Activated T-cell treated with anti-CD3 and anti-CD28 coated beads, Interleukin-2, amount 50 U/mL, for 4 hours (primary cell): ENCODE measurements at regions not wholly inside any gene's neighbourhood (a gene's known extent, or its start where the extent isn't known, plus 50 kb on each side); places are given as distances from the start of the nearest gene placed in this dataset.

Experiments
- ATAC-seq, 2 donors: fragments of 200-7000 bp; cut with Tn5 transposase; one replicate each; pipeline ENCODE4 v1.10.0; 2021
- DNase-seq: peaks from one replicate; pipeline ENCODE4 v3.0.0-alpha.2; 2020
- H3K27me3 Mint-ChIP-seq: one replicate; pipeline ENCODE4 v1.8.0; 2021; ENCODE audit warnings: low read depth, mixed read lengths
- H3K36me3 Mint-ChIP-seq: one replicate; pipeline ENCODE4 v1.8.0; 2022; ENCODE audit warnings: mixed read lengths; ENCODE audit not compliant: insufficient read depth
- H3K4me1 Mint-ChIP-seq: one replicate; pipeline ENCODE4 v1.8.0; 2021; ENCODE audit warnings: low read depth, mixed read lengths
- H3K4me3 Mint-ChIP-seq: one replicate; pipeline ENCODE4 v1.8.0; 2021; ENCODE audit warnings: mild to moderate bottlenecking, moderate library complexity, mixed read lengths
- H3K9me3 Mint-ChIP-seq: one replicate; pipeline ENCODE4 v1.8.0; 2021; ENCODE audit warnings: mixed read lengths

DNA sequence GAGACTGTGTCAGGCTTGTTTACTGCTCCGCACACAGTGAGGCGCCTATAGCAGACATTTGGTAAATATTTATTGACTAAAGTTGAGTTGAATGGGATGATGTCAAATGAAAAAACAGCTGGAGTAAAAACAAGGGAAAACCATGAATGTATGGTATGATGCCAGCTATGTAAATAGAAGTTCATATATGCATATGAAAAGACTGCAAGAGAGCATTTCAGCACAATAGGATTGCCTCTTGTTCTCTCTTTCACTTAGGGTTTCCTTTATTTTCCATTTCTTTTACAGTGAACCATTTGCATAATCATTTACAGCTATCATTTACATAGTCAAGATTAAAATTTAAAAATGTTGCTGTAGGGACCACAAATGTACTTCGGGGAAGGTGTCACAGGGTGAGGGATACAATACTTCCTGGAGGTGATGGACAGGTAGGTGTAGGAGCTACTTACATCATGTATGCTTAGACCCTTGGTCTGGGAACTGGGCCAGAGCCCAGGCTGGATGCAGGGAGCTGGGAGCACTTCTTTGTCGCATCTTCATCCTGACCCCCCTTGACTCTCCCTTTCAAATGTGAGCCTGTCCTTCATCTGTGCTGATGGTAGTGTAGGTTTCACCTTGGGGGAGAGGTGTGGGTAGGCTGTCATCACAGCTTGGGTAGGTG, 113.3 kb downstream of the UTP18 start:
- DNase-seq (no peak), ATAC-seq (no peak)
- Mint-ChIP-seq H3K27me3 (no peaks in the 10 kb centered on the region), H3K4me3 (no peak overlapping the region), H3K4me1 (peaks cover 11% of the 10 kb centered on the region), H3K36me3 (no peaks in the 10 kb centered on the region), H3K9me3 (peaks cover 3% of the 10 kb centered on the region)

DNA sequence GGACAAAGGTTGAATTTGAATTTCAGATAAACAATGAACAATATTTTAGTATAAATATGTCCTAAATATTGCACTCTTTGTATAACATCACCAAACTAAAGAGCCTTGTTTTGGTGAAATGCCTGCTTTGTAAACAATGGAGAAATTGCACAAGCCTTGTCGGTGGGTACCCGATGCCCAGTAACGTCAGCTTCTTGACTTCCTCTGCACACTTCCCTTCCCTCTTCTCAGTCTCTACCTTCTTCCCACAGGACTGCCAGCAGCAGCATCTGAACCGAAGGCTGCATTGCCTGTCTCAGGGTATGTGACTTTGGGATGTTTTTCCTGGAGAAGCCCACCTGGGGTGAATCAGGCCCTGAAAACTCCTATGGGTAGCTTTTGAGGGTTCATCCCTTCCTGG, 113.9 kb downstream of the UTP18 start:
- ATAC-seq, result no peak
- H3K4me3 Mint-ChIP-seq, result no peak overlapping the region
- DNase-seq, result no peak
- H3K4me1 Mint-ChIP-seq, result peaks cover 11% of the 10 kb centered on the region
- no peaks in the 10 kb centered on the region for H3K36me3 Mint-ChIP-seq
- peaks cover 3% of the 10 kb centered on the region for H3K9me3 Mint-ChIP-seq
- no peaks in the 10 kb centered on the region for H3K27me3 Mint-ChIP-seq

DNA sequence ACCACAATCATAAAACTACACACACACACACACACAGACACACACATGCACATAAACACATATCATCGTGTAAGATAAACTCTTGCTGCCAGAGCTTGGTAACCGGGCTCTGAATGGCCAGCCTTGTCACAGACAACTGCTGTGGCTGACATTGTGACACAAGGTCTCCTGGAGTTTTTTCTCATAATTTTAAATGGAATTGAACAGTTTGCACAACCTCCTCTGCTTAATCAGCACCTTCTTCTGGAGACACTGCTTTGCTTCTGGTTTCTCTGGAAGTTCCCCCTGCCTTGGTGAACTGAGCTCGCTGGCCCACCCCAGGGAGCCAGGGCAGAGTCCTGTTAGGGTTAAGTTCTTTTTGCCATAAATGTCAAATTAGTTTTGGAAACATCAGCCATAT, 115.4 kb downstream of the UTP18 start:
- no peak for DNase-seq
- no peak for ATAC-seq
- Mint-ChIP-seq H3K36me3 (no peaks in the 10 kb centered on the region), H3K9me3 (peaks cover 3% of the 10 kb centered on the region), H3K4me1 (peaks cover 11% of the 10 kb centered on the region), H3K4me3 (no peak overlapping the region), H3K27me3 (no peaks in the 10 kb centered on the region)

DNA sequence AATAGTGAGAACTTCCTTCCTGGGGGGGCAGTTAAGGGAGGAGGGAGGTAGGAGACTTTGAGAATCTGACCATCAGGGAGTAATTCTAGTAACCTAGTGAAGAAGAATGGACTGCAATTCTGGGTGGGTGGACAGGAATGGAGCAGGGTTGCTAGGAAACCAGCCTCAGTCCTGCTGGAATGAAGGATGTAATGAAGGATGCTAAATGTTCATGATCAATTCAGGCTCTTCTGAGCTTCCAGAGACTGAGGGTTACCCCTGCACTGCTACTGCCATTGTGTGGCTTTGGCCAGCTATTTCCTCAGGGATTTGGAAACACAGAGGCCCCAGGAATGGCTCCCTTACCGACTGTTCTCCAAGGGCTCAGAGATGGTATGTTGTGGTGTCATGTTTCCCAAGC, 116.4 kb downstream of the UTP18 start:
- Mint-ChIP-seq H3K9me3 (peaks cover 3% of the 10 kb centered on the region), H3K36me3 (no peaks in the 10 kb centered on the region), H3K4me3 (no peak overlapping the region), H3K27me3 (no peaks in the 10 kb centered on the region), H3K4me1 (peaks cover 8% of the 10 kb centered on the region)
- no peak for DNase-seq
- ATAC-seq, result no peak

DNA sequence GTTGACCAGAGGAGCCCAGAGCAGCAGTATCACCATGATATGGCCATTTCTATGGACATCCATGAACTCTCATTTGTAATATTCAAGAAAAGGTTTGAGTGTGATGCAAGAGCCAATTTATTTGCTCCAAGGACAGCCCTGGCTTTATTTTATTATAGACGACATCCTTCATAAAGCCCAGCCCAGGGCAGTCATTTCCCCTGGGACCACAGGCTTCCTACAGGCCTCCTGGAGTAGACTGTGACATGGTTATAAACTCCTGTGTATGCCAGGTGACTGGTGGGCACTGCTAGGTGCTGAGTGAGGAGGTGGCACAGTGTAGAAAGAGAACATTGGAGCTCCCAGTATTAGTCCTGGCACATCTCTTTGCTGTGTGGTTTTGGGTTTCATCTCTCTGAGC, 120.9 kb downstream of the UTP18 start:
- ATAC-seq (no peak), DNase-seq (no peak)
- no peaks in the 10 kb centered on the region for H3K4me1 Mint-ChIP-seq
- no peaks in the 10 kb centered on the region for H3K36me3 Mint-ChIP-seq
- no peaks in the 10 kb centered on the region for H3K27me3 Mint-ChIP-seq
- H3K4me3 Mint-ChIP-seq, result no peak overlapping the region
- no peaks in the 10 kb centered on the region for H3K9me3 Mint-ChIP-seq

DNA sequence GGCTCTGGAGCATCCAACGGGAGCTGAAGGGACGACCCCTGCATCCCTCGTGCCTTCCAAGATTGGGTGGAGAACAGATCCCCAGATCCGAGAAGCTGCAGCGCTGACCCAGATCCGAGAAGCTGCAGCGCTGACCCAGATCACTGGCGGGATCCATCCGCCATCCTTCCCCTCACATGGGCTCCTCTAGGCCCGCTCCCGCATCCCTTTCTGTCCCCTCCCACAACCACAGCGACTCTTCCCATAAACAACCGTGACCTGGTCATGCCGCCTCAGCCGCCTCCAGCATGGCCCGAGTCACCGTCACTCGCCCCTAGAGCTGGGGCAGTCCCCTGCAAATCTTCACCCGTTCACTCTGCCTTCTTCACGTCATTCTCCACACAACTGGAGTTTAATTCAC, 124.9 kb downstream of the UTP18 start:
- Mint-ChIP-seq H3K4me3 (no peak overlapping the region), H3K36me3 (no peaks in the 10 kb centered on the region), H3K4me1 (no peaks in the 10 kb centered on the region), H3K9me3 (no peaks in the 10 kb centered on the region), H3K27me3 (peaks cover 5% of the 10 kb centered on the region)
- ATAC-seq, result no peak
- no peak for DNase-seq

DNA sequence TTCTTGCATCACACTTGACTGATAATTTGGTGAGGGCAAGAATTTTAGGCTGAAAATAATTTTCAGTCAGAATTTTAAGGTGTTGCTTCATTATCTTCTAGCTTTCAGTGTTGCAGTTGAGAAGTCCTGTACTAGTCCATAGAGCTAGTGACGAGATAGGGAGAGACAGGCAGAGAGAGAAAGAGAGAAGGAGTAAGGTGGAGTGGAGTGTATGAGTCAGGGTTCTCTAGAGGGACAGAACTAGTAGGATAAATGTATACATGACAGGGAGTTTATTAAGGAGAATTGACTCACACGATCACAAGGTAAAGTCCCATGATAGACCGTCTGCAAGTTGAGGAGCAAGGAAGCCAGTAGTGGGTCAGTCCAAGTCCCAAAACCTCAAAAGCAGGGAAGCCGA, 127.2 kb downstream of the UTP18 start:
- no peak overlapping the region for H3K4me3 Mint-ChIP-seq
- no peak for ATAC-seq
- peaks cover 5% of the 10 kb centered on the region for H3K27me3 Mint-ChIP-seq
- DNase-seq, result no peak
- H3K4me1 Mint-ChIP-seq, result no peaks in the 10 kb centered on the region
- no peaks in the 10 kb centered on the region for H3K9me3 Mint-ChIP-seq
- H3K36me3 Mint-ChIP-seq, result no peaks in the 10 kb centered on the region

DNA sequence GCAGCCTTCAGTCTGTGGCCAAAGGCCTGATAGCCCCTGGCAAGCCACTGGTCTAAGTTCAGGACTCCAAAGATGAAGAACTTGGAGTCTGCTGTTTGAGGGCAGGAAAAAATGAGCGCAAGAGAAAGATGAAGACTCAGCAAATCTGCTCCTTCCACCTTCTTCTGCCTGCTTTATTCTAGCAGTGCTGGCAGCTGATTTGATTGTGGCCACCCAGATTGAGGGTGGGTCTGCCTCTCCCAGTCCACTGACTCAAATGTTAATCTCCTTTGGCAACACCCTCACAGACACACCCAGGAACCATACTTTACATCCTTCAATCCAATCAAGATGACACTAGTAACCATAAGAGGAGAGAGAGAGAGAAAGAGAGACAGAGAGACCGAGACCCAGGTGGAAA, 127.6 kb downstream of the UTP18 start:
- Mint-ChIP-seq H3K9me3 (no peaks in the 10 kb centered on the region), H3K4me3 (no peak overlapping the region), H3K4me1 (no peaks in the 10 kb centered on the region), H3K36me3 (no peaks in the 10 kb centered on the region), H3K27me3 (peaks cover 5% of the 10 kb centered on the region)
- DNase-seq (no peak), ATAC-seq (no peak)

DNA sequence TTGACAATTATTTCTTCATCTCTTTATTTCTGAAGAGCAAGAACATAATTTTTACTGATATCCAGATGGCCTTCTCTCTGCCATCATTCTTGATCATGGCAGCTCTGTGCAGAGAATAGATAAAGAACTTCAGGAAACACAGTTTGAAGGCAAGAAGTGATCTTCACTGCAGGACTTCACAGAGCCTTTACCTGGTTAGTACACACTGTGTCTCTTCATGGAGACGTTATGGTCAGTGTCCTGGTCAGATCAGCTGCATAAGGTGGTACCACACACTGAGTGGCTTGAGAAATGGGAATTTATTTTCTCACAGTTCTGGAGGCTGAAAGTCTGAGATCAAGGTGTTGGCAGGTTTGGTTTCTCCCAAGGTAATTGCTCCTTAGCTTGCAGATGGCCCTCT, 129.5 kb downstream of the UTP18 start:
- Mint-ChIP-seq H3K36me3 (no peaks in the 10 kb centered on the region), H3K27me3 (peaks cover 5% of the 10 kb centered on the region), H3K9me3 (no peaks in the 10 kb centered on the region), H3K4me1 (no peaks in the 10 kb centered on the region), H3K4me3 (no peak overlapping the region)
- no peak for ATAC-seq
- no peak for DNase-seq

DNA sequence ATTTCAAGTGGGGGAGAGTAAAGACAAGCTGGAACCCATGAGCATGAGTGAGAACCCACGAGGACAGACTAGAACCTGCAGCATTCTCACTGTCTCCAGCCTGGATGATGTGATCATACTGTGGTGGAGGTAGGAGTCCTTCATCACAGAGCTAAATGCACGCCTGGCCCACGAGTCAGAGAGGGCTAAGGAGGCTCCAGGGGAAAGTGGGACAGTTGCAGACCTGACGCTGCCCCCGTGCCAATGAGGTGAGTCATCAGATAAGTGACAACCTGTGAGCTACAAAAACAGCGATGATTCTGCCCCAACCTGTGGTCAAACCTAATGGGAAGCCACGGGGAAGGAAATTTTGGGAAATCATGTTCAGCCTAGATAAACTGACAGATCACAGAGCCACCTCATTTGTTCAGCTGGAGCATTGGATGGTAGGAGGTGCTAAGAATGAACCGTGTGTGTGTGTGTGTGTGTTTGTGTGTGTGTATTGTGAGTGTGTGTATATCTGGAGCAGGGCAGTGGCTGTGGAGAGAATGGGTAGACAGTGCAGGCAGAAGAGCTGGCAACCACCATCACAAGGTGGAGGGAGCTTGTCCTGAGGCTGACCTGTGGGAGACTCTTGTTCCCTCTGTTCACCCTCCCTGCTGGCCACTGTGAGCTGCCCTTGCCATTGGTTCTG, 131.8 kb downstream of the UTP18 start:
- ATAC-seq (no peak), DNase-seq (no peak)
- H3K27me3 Mint-ChIP-seq, result peaks cover 5% of the 10 kb centered on the region
- no peaks in the 10 kb centered on the region for H3K4me1 Mint-ChIP-seq
- H3K4me3 Mint-ChIP-seq, result no peak overlapping the region
- no peaks in the 10 kb centered on the region for H3K36me3 Mint-ChIP-seq
- no peaks in the 10 kb centered on the region for H3K9me3 Mint-ChIP-seq

DNA sequence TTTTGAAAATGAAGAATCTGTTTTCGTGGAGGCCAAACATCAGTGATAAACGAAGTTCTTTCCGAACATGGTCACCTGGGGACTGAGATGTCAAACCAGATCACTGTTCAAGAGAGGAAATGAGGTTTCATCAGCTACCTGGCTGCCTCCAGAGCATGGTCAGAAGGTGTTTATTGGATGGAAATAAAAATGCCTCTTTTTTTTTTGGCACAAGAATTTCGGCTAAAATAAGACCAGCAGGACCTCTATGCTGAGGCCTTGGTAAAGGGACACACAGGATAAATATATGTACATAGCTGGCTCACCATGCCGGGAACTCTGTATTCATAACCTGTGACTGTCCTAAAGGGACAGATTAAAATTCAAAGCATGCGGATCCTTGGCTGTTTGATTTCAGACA, 135.3 kb downstream of the UTP18 start:
- DNase-seq (no peak), ATAC-seq (no peak)
- H3K4me1 Mint-ChIP-seq, result no peaks in the 10 kb centered on the region
- no peaks in the 10 kb centered on the region for H3K27me3 Mint-ChIP-seq
- H3K4me3 Mint-ChIP-seq, result no peak overlapping the region
- no peaks in the 10 kb centered on the region for H3K9me3 Mint-ChIP-seq
- H3K36me3 Mint-ChIP-seq, result no peaks in the 10 kb centered on the region

DNA sequence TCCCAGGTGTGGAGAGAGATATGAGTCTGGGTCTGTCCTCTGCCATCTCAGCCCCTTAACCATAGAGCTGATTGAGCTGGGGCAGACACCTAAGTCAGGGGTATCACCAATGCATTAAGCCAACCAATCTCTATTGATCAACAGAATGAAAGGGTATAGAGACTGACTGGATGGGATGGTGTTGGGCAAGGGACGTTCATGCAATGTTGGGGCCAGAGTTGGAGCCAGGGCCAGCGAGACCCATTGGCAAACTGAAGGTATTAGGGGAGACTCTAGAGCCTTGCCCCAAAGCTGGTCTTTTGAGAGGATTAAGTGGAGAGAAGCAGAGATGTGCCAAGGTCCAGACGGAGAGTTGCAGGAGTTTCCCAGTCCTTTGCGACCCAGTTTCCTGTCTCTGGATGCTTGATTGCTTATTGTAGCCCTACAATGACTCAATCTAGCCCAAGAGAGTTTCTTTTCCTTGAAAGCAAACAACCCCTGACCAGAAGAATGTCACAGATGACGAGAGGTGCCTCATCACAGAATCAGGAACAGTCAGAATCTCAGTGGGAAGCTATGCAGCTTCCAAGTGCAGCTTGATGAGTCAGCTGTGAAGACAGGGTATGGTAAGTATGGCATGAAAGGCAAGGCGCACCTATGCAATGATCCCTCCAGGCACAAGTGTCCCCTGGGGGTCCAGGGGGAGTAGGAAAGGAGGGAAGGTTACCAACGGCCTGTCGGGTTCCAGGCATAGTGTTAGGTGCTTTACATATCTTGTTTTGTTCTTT, 137.2 kb downstream of the UTP18 start:
- no peak for ATAC-seq
- H3K36me3 Mint-ChIP-seq, result no peaks in the 10 kb centered on the region
- no peaks in the 10 kb centered on the region for H3K27me3 Mint-ChIP-seq
- H3K4me3 Mint-ChIP-seq, result no peak overlapping the region
- no peak for DNase-seq
- no peaks in the 10 kb centered on the region for H3K4me1 Mint-ChIP-seq
- no peaks in the 10 kb centered on the region for H3K9me3 Mint-ChIP-seq

DNA sequence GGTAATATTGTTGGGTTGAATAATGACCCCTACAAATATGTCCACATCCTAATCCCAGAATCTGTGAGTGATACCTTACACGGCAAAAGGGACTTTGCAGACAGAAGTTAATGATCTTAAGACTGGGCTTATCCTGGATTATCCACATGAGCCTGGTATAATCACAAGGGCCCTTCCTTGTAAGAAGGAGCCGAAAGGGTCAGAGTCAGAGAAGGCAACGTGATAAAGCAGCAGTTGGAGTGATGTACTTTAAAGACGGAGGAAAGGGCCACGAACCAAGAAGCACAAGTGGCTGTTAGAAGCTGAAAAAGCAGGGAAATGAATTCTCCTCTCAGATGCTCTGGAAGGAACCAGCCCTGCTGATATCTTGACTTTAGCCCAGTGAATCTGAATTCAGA, 137.8 kb downstream of the UTP18 start:
- H3K9me3 Mint-ChIP-seq, result no peaks in the 10 kb centered on the region
- no peaks in the 10 kb centered on the region for H3K36me3 Mint-ChIP-seq
- H3K4me3 Mint-ChIP-seq, result no peak overlapping the region
- ATAC-seq, result no peak
- no peak for DNase-seq
- H3K27me3 Mint-ChIP-seq, result no peaks in the 10 kb centered on the region
- H3K4me1 Mint-ChIP-seq, result no peaks in the 10 kb centered on the region

DNA sequence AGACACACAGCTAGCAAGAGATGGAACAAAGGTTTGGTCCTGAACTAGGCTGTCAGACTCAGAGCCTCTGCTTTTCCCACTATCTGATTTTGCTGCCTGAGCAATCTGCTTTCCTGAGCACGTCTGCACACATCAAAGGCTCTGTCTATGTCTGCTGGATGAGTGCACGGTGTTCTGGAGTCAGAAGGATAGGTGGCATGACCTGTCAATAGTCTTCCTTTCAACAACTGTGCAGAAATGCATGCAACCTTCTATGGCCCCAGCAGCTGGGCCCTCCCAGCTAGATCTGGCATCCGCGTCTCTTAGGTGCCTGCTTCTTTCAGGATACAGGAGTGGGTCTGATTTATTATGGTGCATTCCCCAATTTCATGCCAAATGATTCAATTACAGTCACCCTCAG, 138.3 kb downstream of the UTP18 start:
- no peak for DNase-seq
- H3K27me3 Mint-ChIP-seq, result no peaks in the 10 kb centered on the region
- no peaks in the 10 kb centered on the region for H3K9me3 Mint-ChIP-seq
- H3K4me1 Mint-ChIP-seq, result no peaks in the 10 kb centered on the region
- H3K4me3 Mint-ChIP-seq, result no peak overlapping the region
- ATAC-seq, result no peak
- no peaks in the 10 kb centered on the region for H3K36me3 Mint-ChIP-seq

DNA sequence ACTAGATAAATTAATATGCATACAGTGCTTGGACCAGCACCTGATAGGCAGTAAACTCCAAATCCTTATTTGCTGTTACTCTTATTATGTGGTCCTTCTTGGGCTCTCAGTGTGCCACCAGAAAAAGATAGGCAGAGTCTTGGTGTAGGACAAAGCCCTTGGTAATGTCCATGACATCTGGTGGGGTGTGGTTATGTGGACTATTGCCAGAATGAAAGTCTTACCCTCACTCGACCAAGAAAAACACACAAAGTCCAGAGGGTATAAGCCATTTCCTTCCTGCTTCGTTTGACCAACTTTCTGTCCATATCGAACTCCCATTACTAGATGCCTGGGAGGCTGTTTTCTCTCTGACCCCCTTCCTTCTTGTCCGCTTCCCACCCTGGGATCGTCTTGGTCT, 140.9 kb downstream of the UTP18 start:
- no peaks in the 10 kb centered on the region for H3K9me3 Mint-ChIP-seq

More for the DNA sequence above, 140.9 kb downstream of the UTP18 start:
- Mint-ChIP-seq H3K4me1 (no peaks in the 10 kb centered on the region), H3K36me3 (no peaks in the 10 kb centered on the region), H3K27me3 (no peaks in the 10 kb centered on the region), H3K4me3 (no peak overlapping the region)
- DNase-seq, result no peak
- no peak for ATAC-seq
